ENCODE measurements at regions not wholly inside any gene's neighbourhood (a gene's known extent, or its start where the extent isn't known, plus 50 kb on each side); places are given as distances from the start of the nearest gene placed in this dataset.

DNA sequence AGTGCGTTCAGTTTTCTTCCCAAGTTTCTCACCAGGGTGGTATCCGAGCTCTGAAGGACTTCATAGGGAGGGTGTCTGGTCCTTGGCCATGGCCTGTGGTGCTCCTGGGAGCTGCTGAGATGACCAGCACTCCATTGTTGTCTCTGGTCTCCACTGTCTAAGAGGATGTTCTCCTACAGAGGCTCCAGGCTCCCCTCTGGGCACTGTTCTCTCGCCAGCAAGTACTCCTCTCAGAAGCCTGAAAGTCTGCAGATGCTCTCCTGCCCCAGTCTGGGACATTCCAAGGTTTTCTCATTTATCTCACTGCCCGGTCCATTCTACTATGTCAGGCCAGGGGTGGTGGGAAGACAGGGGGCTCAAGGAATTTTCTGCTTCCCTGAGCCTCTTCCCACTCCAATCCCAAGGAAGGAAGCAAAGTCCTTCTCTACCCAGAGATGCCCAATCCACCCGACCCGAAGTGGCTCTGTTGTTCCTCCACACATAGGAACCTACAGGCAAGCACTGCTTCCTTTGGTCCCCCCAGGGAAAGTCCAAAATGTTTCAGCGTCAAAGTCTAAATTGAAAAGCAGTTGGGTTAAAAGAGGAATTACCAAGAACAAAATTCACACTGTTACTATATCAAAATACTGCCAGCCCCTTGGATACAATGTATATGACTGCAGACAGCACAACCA lies 110.5 kb downstream of the GYPC start:
- intact Hi-C loops (cut with DNase I): no loop called here
- Histone ChIP-seq H3K9me3 (no peaks in the 10 kb centered on the region), H3K27me3 (replicated peaks; ENCODE audit: insufficient read depth) (peaks cover 2% of the 10 kb centered on the region), H3K4me3 (no peak overlapping the region), H3K27ac (no peak overlapping the region), H3K36me3 (no peaks in the 10 kb centered on the region), H3K4me1 (replicated peaks) (no peaks in the 10 kb centered on the region)
- DNase-seq (ENCODE audit: low spot score): no peak
- no peak for TF ChIP-seq POLR2A (IDR thresholded peaks at IDR 0.05)
- TF ChIP-seq, protein P1, sequence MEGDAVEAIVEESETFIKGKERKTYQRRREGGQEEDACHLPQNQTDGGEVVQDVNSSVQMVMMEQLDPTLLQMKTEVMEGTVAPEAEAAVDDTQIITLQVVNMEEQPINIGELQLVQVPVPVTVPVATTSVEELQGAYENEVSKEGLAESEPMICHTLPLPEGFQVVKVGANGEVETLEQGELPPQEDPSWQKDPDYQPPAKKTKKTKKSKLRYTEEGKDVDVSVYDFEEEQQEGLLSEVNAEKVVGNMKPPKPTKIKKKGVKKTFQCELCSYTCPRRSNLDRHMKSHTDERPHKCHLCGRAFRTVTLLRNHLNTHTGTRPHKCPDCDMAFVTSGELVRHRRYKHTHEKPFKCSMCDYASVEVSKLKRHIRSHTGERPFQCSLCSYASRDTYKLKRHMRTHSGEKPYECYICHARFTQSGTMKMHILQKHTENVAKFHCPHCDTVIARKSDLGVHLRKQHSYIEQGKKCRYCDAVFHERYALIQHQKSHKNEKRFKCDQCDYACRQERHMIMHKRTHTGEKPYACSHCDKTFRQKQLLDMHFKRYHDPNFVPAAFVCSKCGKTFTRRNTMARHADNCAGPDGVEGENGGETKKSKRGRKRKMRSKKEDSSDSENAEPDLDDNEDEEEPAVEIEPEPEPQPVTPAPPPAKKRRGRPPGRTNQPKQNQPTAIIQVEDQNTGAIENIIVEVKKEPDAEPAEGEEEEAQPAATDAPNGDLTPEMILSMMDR (IDR thresholded peaks at IDR 0.05): no peak
- no peak for TF ChIP-seq POLR2AphosphoS5 (IDR thresholded peaks at IDR 0.05)
- WGBS: 89% methylated on average over 6 of the region's 7 CpGs

DNA sequence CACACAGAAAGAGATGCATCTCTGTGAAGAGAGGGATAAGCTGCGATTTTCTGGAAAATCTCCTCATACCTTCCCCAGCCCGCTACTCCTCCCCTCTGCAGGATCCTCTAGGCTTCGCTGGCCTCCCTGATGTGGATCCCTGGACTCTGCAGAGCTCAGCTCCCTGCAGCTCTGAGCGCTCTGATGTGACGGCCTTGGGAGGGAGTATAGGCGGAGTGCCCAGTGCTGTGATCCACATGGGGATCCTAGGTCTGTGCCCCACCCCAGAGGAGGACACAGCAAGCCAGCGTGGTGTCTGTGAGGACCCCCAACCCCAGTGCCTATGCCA lies 111.0 kb downstream of the GYPC start:
- H3K4me1 ChIP-seq (replicated peaks): no peaks in the 10 kb centered on the region
- no peaks in the 10 kb centered on the region for H3K36me3 ChIP-seq
- TF ChIP-seq, protein P1 (IDR thresholded peaks at IDR 0.05): no peak
- no peak for TF ChIP-seq POLR2AphosphoS5 (IDR thresholded peaks at IDR 0.05)
- TF ChIP-seq POLR2A (IDR thresholded peaks at IDR 0.05): no peak
- no peak overlapping the region for H3K4me3 ChIP-seq
- H3K27ac ChIP-seq: no peak overlapping the region
- intact Hi-C loops (cut with DNase I): no loop called here
- DNase-seq (ENCODE audit: low spot score): no peak
- H3K27me3 ChIP-seq (replicated peaks; ENCODE audit: insufficient read depth): peaks cover 2% of the 10 kb centered on the region
- no peaks in the 10 kb centered on the region for H3K9me3 ChIP-seq
- WGBS: 87% methylated on average over 7 of the region's 7 CpGs

DNA sequence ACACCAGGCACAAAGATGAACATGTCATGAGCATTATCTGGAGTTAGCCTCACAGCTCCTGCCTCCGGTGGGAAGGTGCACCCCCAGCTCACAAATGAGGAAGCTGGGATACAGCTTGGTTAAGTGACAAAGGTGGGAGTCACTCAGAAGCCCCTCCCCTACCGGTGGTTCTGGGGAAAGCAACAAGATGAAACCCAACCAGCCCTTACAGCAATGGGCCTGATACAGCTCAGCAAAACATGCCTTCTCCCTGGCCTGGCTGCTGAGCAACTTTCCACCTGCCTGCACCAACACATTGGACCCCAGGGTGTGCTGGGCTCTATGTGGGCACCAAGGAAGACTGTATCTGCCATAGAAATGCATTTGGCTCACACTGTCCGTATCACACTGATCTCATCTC lies 113.2 kb downstream of the GYPC start:
- no peak for DNase-seq (ENCODE audit: low spot score)
- no peak overlapping the region for H3K27ac ChIP-seq
- no peaks in the 10 kb centered on the region for H3K4me1 ChIP-seq (replicated peaks)
- peaks cover 2% of the 10 kb centered on the region for H3K27me3 ChIP-seq (replicated peaks; ENCODE audit: insufficient read depth)
- H3K36me3 ChIP-seq: no peaks in the 10 kb centered on the region
- no peak for TF ChIP-seq POLR2AphosphoS5 (IDR thresholded peaks at IDR 0.05)
- TF ChIP-seq POLR2A (IDR thresholded peaks at IDR 0.05): no peak
- TF ChIP-seq, protein P1 (IDR thresholded peaks at IDR 0.05): no peak
- intact Hi-C loops (cut with DNase I): no loop called here
- WGBS: 87% methylated on average over 3 of the region's 3 CpGs
- no peak overlapping the region for H3K4me3 ChIP-seq
- H3K9me3 ChIP-seq: no peaks in the 10 kb centered on the region

DNA sequence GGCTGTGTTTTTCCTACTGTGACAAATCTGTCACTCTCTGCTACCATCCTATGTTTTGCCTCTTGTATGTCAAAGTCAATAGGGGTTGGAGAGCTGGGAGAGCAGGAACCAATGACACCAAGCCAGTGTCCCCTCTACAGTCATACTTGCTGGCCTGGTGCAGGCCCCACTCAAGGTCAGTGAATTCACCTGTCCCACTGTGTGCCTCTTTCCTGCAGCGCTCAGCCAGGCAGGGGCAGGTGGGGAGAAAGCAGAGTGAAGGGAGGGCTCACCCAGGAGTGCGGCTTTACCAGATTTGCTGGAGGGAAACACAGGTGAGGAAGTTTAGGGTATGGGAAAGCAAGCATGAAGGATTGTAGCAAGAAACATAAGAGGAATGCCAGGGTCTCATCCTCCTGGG lies 114.5 kb downstream of the GYPC start:
- DNase-seq (ENCODE audit: low spot score): no peak
- intact Hi-C loops (cut with DNase I): no loop called here
- Histone ChIP-seq H3K27ac (no peak overlapping the region), H3K36me3 (no peaks in the 10 kb centered on the region), H3K4me1 (replicated peaks) (no peaks in the 10 kb centered on the region), H3K4me3 (no peak overlapping the region), H3K9me3 (no peaks in the 10 kb centered on the region), H3K27me3 (replicated peaks; ENCODE audit: insufficient read depth) (peaks cover 2% of the 10 kb centered on the region)
- 98% methylated on average over 2 of the region's 2 CpGs for WGBS
- TF ChIP-seq POLR2AphosphoS5 (IDR thresholded peaks at IDR 0.05) (no peak), POLR2A (IDR thresholded peaks at IDR 0.05) (no peak)
- TF ChIP-seq, protein P1 (IDR thresholded peaks at IDR 0.05): no peak

DNA sequence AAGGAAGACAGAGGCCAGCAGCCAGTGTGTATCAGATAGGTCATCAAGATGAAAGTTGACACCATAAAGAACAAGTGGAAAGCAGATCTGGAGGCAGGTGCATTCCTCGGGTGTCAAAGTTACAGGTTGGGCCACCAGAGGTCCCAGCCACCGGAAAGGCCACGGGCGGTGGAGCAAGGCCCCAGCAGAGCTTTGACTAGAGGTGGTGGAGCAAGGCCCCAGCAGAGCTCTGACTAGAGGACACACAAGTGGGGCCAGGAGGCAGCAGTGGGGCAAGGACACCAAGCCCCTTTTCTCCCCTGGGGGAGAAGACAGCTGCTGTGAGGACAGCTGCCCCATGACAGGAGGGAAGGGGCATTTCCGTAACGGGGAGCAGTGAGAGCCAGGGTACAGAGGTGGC lies 115.1 kb downstream of the GYPC start:
- DNase-seq (ENCODE audit: low spot score): no peak
- Histone ChIP-seq H3K27me3 (replicated peaks; ENCODE audit: insufficient read depth) (peaks cover 2% of the 10 kb centered on the region), H3K9me3 (no peaks in the 10 kb centered on the region), H3K4me3 (no peak overlapping the region), H3K27ac (no peak overlapping the region), H3K4me1 (replicated peaks) (no peaks in the 10 kb centered on the region), H3K36me3 (no peaks in the 10 kb centered on the region)
- TF ChIP-seq POLR2AphosphoS5 (IDR thresholded peaks at IDR 0.05) (no peak), POLR2A (IDR thresholded peaks at IDR 0.05) (no peak)
- TF ChIP-seq, protein P1 (IDR thresholded peaks at IDR 0.05): no peak
- intact Hi-C loops (cut with DNase I): no loop called here
- WGBS: 91% methylated on average over 6 of the region's 6 CpGs

Measured in prostate gland (tissue), 2 donors.